NT2/D1 (cell line): ENCODE measurements at regions not wholly inside any gene's neighbourhood (a gene's known extent, or its start where the extent isn't known, plus 50 kb on each side); places are given as distances from the start of the nearest gene placed in this dataset.

Experiments
- SUZ12 ChIP-seq: IDR thresholded peaks from 2 replicates; pipeline ENCODE4 v1.6.1; 2011; ENCODE audit not compliant: insufficient read length, insufficient read depth; ENCODE audit errors: extremely low read depth
- YY1 ChIP-seq: IDR thresholded peaks from 2 replicates; pipeline ENCODE4 v1.6.1; 2011; ENCODE audit not compliant: insufficient read length, insufficient read depth
- ZNF274 ChIP-seq: IDR thresholded peaks from 2 replicates; pipeline ENCODE4 v1.6.1; 2011; ENCODE audit warnings: mild to moderate bottlenecking, low read depth, low read length

DNA sequence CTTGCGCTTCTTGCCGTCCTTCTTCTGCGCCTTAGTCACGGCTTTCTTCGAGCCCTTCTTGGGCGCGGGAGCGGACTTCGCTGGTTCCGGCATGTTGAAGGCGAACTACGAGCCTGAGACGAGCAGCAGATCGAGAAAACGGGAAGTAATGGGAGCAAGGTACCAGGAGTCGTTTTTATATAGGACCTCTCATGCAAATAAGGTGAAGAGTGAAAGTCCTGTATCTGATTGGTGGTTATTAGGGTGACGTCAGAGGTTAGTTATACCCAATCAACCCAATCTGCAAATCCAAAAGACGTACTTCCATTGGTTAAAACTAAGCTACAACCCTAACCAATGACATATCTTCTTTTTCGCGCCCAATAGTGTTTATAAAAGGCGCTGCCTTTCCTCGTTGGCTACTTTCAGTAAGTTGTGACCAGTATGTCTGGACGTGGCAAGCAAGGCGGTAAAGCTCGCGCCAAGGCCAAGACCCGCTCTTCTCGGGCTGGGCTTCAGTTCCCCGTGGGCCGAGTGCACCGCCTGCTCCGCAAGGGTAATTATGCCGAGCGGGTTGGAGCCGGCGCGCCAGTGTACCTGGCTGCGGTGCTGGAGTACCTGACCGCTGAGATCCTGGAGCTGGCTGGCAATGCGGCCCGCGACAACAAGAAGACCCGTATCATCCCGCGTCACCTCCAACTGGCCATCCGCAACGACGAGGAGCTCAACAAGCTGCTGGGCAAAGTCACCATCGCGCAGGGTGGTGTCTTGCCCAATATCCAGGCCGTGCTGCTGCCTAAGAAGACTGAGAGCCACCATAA is 100.6 kb upstream of the PRSS16 start:
- TF ChIP-seq YY1 = no peak
- no peak for TF ChIP-seq ZNF274
- TF ChIP-seq SUZ12 = no peak
